ENCODE measurements at regions not wholly inside any gene's neighbourhood (a gene's known extent, or its start where the extent isn't known, plus 50 kb on each side); places are given as distances from the start of the nearest gene placed in this dataset.

GRCh38 chr15:35317217-35317616 lies 228.7 kb downstream of the DPH6 start:
- TF ChIP-seq POLR2A (IDR thresholded peaks at IDR 0.05; ENCODE audit: low read depth, low read length) = no peak
- TF ChIP-seq POLR2AphosphoS5 (IDR thresholded peaks at IDR 0.05; ENCODE audit: low read depth, low read length) = no peak

All from GM12892 (cell line).